ENCODE measurements at regions not wholly inside any gene's neighbourhood (a gene's known extent, or its start where the extent isn't known, plus 50 kb on each side); places are given as distances from the start of the nearest gene placed in this dataset.

DNA sequence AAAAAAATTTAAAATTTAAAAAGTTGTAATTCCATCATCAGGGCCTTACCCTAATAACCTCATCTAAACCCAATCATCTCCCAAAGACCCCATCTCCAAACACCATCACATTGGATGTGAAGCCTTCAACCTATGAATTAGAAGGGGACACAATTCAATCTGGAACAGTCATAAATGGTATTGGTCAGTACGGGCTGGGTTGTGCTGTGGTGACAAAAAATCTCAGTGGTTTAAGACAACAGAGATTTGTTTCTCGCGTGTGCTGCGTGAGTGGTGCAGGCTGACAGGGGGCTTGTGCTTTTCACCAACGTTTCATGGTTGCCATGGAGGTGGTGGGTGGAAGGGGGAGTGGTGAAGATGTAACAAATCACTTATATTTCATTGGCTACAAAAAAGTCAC lies 174.5 kb downstream of the INHBB start:
- TF ChIP-seq, protein P1, sequence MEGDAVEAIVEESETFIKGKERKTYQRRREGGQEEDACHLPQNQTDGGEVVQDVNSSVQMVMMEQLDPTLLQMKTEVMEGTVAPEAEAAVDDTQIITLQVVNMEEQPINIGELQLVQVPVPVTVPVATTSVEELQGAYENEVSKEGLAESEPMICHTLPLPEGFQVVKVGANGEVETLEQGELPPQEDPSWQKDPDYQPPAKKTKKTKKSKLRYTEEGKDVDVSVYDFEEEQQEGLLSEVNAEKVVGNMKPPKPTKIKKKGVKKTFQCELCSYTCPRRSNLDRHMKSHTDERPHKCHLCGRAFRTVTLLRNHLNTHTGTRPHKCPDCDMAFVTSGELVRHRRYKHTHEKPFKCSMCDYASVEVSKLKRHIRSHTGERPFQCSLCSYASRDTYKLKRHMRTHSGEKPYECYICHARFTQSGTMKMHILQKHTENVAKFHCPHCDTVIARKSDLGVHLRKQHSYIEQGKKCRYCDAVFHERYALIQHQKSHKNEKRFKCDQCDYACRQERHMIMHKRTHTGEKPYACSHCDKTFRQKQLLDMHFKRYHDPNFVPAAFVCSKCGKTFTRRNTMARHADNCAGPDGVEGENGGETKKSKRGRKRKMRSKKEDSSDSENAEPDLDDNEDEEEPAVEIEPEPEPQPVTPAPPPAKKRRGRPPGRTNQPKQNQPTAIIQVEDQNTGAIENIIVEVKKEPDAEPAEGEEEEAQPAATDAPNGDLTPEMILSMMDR (IDR thresholded peaks at IDR 0.05; ENCODE audit: low read length): no peak
- no peak for TF ChIP-seq EZH2 (IDR thresholded peaks at IDR 0.05; ENCODE audit: borderline replicate concordance, low read length)

Data from OCI-LY1 (cell line).